ENCODE measurements at regions not wholly inside any gene's neighbourhood (a gene's known extent, or its start where the extent isn't known, plus 50 kb on each side); places are given as distances from the start of the nearest gene placed in this dataset.

DNA sequence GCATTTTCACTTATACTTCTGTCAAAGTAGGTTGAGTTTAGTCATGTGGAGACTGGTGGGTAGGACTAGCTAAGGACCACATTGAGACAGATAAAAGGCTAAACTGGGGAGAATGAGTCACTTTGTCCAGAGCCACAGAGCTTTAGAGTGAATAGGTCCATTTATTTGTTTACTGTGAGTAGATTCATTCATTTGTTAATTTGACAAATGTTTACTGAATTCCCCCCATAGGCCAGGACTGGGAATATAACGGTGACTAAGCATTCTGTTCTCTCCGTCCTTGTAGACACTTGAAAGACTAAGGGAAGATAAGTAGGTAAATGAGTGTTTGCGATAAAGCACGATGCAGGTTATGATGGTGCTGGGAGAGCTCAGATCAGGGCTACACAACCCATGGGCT lies 699.7 kb upstream of the ID4 start (continued):
- TF ChIP-seq MEF2A (IDR thresholded peaks at IDR 0.05; ENCODE audit: insufficient read depth, low read depth, low read length) (no peak), BHLHE40 (IDR thresholded peaks at IDR 0.05; ENCODE audit: borderline replicate concordance in 1 of 2, low read depth in 2 of 2, low read length in 1 of 2) (no peak), MXI1 (IDR thresholded peaks at IDR 0.05; ENCODE audit: low read depth, low read length) (no peak)

- H3K9me3 ChIP-seq (replicated peaks; ENCODE audit: control insufficient read depth, insufficient read depth, low read length), result no peaks in the 10 kb centered on the region
- in situ Hi-C loops (cut with MboI) (no loop called here), intact Hi-C loops (cut with micrococcal nuclease; ENCODE audit: unreplicated experiment) (no loop called here)
- no peaks in the 10 kb centered on the region for H4K20me1 ChIP-seq (ENCODE audit: control insufficient read depth, insufficient read depth)
- FAIRE-seq (no peak), ATAC-seq (no peak), DNase-seq (ENCODE audit: low read depth, low spot score) (no peak)
- H3K4me3 ChIP-seq, result no peak overlapping the region
- TF ChIP-seq HCFC1 (IDR thresholded peaks at IDR 0.05; ENCODE audit: low read length) (no peak), CHD4 (IDR thresholded peaks at IDR 0.05) (no peak), MLLT1 (IDR thresholded peaks at IDR 0.05) (no peak), ATF2 (IDR thresholded peaks at IDR 0.05; ENCODE audit: low read length) (no peak), POLR2AphosphoS5 (IDR thresholded peaks at IDR 0.05; ENCODE audit: low read length) (no peak), FOS (IDR thresholded peaks at IDR 0.05; ENCODE audit: borderline replicate concordance, extremely low read depth, insufficient read length) (no peak), NBN (IDR thresholded peaks at IDR 0.05) (no peak), ATF7 (IDR thresholded peaks at IDR 0.05; ENCODE audit: low read depth) (no peak), RBBP5 (conservative IDR thresholded peaks at IDR 0.05) (no peak), ZNF384 (IDR thresholded peaks at IDR 0.05; ENCODE audit: borderline replicate concordance, low read depth, low read length) (no peak), ELK1 (IDR thresholded peaks at IDR 0.05; ENCODE audit: low read depth, low read length) (no peak)
- SMC1A ChIA-PET (ENCODE audit: uncharacterized antibody, unreplicated experiment), result no interaction called here
- RAD21 ChIA-PET (ENCODE audit: unreplicated experiment), result no interaction called here
- no peaks in the 10 kb centered on the region for H3K79me2 ChIP-seq (ENCODE audit: control insufficient read depth, insufficient read depth, low read length)
- CTCF ChIA-PET, result no interaction called here
- no peaks in the 10 kb centered on the region for H3K36me3 ChIP-seq (ENCODE audit: control insufficient read depth in 2 of 2, insufficient read depth in 2 of 2, low read length in 1 of 2)
- POLR2A ChIA-PET, result no interaction called here
- no TSS peak for BruUV-seq (replicated peaks)
- H3K9ac ChIP-seq (ENCODE audit: control insufficient read depth, insufficient read depth, low read length), result no peak overlapping the region
- H3K4me1 ChIP-seq (ENCODE audit: control insufficient read depth, insufficient read depth, low read length), result no peaks in the 10 kb centered on the region
- no peak overlapping the region for H3K27ac ChIP-seq (ENCODE audit: control insufficient read depth, insufficient read depth)
- no peak overlapping the region for H3K4me2 ChIP-seq (ENCODE audit: control insufficient read depth, insufficient read depth)
- no peak overlapping the region for H2AFZ ChIP-seq (ENCODE audit: control insufficient read depth, low read depth, low read length)
- no peaks in the 10 kb centered on the region for H3K27me3 ChIP-seq (replicated peaks in 1 of 2; ENCODE audit: control insufficient read depth in 2 of 2, insufficient read depth in 2 of 2, low read length in 1 of 2)
- WGBS (ENCODE audit: insufficient coverage, insufficient replicate concordance, low lambda C conversion rate, missing lambda C conversion rate), result 23% methylated on average over 5 of the region's 5 CpGs
Measured at GRCh38 chr6:19142275-19142674, 694.9 kb upstream of the ID4 start.

Measured in GM12878 (cell line).